HuH-7 (cell line): ENCODE measurements at regions not wholly inside any gene's neighbourhood (a gene's known extent, or its start where the extent isn't known, plus 50 kb on each side); places are given as distances from the start of the nearest gene placed in this dataset.

ENCODE experiments used
- DNase-seq: peaks from one replicate; pipeline ENCODE4 v3.0.0; 2011; ENCODE audit warnings: low spot score

- no peak for DNase-seq
Measured at GRCh38 chr2:158732573-158733429, 62.3 kb upstream of the DAPL1 start.

GRCh38 chr2:158733430-158733755, 61.7 kb upstream of the DAPL1 start:
- no peak for DNase-seq

DNA sequence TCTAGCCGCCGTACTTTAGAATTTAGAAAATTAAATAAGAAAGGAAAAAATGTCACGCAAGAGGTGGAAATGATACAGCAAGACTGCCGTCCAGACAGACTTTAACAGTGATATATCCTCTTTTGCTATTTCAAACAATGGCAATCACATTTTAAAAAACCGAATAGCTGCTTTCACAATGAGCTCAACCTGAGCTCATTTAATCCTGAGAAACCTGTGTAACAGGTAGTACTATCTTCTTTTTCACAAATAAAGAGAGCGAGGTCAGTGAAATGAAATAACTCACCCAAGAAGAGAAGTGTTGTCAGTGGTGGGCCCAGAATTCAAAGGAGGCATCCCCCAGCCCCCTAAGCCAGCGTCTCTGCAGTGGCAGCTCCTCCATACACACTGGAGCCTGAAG, 60.7 kb upstream of the DAPL1 start:
- no peak for DNase-seq

DNA sequence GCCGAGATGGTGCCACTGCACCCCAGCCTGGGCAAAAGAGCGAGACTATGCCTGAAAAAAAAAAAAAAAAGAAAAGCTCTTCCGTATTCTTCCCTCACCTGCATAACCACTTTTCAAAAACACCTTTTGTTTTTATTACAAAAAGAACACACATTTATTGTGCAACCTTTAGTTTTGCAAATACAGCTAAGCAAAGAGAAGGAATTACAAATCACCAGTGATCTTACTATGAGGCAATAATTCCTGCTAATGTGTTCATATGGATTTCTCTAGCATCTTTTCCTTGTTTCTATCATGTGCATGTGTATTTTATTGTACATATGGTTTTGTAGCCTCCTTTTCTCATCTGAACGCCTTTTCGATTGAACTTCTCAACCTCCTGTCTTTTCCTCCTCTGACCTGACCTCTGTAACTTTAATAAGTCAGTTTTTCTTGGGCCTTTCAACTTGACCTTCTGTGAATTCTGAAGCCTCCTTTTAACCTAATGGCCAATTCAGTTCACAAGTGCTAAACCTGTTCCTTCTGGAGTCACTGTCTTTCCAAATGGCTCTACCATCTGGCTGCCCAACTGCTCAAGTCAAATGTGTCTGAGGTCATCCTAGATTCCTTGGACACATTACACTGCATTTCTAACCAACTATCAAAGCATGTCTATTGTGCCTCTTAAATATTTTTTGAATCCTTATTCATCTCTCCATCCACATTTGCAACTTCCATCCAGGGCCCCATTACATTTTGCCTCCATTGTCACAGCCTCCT, 59.1 kb upstream of the DAPL1 start:
- DNase-seq = no peak

- DNase-seq = no peak
Measured at GRCh38 chr2:158738363-158738762, 56.8 kb upstream of the DAPL1 start.

DNA sequence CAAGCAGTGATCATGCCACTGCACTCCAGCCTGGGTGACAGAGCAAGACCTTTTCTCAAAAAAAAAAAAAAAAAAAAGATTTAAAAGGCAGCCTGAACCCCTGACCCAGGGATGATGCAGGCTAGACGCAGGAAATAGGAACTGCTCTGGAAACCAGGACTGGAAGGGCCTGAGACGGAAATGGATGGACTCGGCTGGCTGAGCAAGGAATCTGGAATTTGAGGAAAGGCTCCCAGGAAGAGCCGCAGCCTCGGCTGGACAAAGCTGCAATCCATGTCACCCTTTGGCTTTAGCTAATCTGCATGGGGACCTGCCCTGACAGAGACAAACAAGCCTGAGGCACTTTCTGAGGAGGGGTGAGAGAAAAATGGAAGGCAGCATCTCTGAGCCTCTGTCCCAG, 55.0 kb upstream of the DAPL1 start:
- DNase-seq = no peak

DNA sequence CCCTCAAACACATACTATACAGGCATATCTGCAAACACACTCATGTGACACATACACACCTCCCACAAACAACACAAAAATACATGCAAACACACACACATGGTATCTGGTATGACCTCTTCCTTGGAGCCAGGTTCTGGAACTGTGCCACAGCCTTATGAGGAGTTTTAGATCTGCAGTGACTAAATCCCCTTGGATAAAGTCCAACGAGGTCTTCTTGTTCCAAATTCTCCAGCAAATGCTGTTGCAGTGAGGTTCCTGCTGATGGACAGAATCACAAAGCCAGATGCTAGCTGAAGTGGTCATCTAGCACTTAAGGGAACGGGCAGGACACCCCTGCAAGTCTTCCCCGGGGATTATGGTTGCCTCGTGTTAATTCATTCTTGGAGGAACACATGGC, 54.5 kb upstream of the DAPL1 start:
- DNase-seq = no peak

DNA sequence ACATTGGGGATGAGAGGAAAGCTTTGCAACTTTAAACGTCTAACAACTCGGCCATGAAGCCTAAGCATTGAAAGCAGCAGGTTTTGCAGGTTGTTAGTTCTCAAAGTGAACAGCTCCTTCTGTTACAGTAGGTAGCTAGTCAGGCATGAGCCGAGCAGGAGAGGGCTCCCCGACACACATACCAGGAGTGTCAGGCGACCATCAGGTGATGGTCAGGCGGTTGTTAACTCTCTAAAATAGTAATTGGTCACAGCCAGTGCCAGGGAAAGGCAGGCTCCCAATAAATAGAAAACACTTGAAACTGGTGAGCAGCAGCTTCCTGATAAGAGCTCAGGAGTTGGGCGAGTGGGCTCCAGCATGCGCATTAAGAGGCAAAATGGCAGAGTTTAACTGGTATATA, 53.5 kb upstream of the DAPL1 start:
- no peak for DNase-seq

DNA sequence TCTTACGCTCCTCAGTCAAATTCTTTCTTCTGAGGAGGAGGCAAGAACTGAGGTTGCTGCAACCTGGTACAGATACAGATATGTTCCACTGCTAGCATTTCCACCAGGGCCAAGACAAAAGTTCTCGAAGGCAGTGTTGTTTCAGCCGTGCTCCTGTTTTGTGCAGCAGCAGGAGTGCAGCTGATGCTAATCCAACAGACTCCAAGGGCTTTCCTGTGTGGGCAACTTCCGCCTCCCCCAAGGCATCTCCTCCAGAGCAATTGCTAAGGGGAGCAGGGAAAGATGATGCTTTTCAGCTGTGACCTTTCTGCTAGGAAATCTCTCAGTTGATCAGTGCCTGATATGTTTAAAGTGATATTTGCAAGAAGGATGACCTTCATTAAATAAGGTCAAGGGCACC, 52.6 kb upstream of the DAPL1 start:
- no peak for DNase-seq

GRCh38 chr2:158743466-158743865, 51.7 kb upstream of the DAPL1 start:
- DNase-seq = no peak

DNA sequence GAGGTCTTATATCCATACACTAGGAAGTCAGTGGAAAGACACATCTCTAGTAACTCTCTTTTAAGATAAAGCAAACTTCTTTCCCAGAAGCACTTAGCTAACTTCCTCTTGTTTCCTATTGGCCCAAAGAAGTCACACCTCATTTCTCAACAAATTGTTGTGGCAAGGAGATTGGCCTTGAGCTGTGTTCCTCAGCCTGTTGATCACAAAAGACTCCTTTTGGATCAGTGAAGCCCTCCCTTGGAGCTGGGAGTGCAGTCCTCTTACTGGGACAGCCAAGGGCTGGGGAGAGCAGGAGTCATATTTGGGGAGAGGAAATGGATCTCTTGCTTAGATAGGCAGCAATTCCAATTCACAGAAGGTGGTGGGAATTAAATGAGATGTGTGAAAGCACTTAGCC, 51.2 kb upstream of the DAPL1 start:
- DNase-seq = no peak

DNA sequence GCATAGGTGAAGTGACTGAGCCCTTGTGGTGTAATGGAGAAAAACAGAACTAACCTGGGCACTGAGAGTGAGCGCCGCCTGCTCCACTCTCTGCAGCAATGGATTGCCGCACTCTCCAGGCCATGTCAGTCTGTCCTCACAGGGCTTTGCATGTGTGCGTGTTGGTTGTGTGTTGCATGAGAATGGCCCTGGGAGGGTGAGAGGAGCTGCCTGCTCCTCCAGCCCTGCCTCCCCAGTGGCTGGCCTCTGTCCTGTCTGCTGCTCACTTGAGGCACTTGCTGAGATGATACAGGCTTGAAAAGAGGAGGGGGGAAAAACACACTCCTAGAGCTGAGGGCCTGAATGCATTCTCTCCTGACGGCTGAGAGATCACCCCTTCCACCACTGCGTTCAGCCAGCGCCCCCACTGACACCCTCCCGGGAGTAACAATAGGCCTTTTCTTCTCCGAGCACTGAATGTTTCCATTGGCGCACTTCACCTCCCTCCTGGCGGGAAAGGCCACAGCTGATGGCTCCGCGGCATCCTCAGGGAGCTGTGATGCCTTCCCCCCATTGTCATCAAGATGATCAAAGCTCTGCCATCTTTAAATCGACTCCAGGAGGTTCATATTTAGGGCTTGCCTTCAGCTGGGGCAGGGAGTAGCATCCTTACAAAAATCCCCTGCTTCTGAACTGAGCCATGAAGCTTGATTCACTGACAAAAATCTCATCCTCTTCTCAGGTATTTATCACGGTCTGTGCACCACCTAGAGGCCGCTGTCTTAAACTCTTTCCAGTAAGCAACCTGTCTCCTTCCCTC, 49.9 kb upstream of the DAPL1 start:
- peak; percentile 47 for DNase-seq
